NB4 (cell line): ENCODE measurements at regions not wholly inside any gene's neighbourhood (a gene's known extent, or its start where the extent isn't known, plus 50 kb on each side); places are given as distances from the start of the nearest gene placed in this dataset.

Source experiments
- DNase-seq: peaks from one replicate; pipeline ENCODE4 v3.0.0; 2010; ENCODE audit warnings: low read depth
- H3K4me3 ChIP-seq: one replicate; pipeline ENCODE4 v1.5.1; 2011; ENCODE audit warnings: mild to moderate bottlenecking, low read depth, low read length, moderate library complexity
- CTCF ChIP-seq: IDR thresholded peaks from one replicate; pipeline ENCODE4 v1.5.1; 2012; ENCODE audit warnings: low read depth, low read length
- MYC ChIP-seq: IDR thresholded peaks from 2 replicates; pipeline ENCODE4 v1.6.1; 2011; ENCODE audit warnings: low read depth, low read length
- POLR2A ChIP-seq: IDR thresholded peaks from 2 replicates; pipeline ENCODE4 v1.6.1; 2011; ENCODE audit warnings: mild to moderate bottlenecking; ENCODE audit not compliant: insufficient read length; ENCODE audit errors: extremely low read depth
- TF ChIP-seq, protein P1 (sequence below): IDR thresholded peaks from 2 replicates; pipeline ENCODE4 v1.6.1; 2011; ENCODE audit warnings: low read depth, low read length

DNA sequence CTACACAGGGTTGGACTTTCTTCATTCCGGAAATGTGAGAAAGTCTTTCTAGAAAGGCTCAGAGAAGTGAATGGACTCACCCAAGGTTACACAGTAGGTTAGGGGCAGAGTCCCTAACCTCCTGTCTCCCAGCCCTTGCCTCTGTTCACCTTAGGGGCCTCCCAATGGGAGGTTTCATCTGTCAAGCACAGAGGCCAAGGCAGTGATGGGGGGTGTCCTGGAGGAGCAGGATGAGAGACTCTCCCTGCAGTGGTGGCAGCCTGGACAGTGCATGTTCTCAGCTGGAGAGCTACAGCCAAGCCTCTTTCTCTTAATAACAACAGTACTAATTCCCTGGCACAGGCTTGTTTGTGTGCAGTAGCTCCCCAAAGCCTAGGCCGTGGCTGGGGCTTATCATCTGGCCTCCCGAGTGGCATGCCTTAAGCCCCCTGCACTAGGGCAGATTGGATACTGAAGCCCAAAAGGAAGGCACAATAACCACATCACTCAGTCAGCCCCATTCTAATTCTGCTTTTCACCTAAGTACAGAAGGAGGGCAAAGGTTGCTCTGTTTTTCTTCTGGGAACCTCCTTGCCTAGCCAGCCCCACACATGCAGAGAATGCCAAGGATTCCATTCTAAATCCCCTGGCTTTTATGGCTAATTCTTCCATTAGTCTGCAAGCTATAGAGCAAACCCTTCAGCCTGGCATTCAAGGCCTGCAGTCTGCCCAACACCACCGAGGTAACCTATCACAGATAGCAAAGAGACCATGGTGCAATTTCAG, 50.2 kb upstream of the XPA start:
- no peak overlapping the region for H3K4me3 ChIP-seq
- DNase-seq = no peak
- TF ChIP-seq POLR2A (no peak), MYC (no peak), CTCF (no peak)
- TF ChIP-seq, protein P1, sequence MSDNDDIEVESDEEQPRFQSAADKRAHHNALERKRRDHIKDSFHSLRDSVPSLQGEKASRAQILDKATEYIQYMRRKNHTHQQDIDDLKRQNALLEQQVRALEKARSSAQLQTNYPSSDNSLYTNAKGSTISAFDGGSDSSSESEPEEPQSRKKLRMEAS = no peak

DNA sequence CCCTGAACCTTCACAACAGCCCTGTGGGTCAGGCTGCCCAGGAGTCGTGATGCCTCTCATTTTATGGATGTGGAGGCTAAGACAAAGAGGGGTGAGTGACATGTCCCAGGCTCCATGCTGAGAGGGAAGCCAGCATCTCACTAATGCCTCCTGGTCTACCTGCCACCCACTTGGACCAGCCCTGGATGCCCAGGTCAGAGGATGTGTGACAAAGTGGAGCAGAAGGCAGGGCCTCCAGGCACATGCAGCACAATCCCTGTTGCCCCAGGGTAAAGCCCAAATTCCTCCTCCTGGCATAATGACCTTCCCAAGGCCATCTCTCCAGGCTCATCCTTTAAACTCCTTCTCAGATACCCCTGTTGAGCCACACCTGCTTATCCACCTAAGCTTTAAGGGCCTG, 51.4 kb upstream of the XPA start:
- no peak overlapping the region for H3K4me3 ChIP-seq
- no peak for TF ChIP-seq POLR2A
- TF ChIP-seq MYC = no peak
- TF ChIP-seq, protein P1 = no peak
- TF ChIP-seq CTCF = no peak
- no peak for DNase-seq

- TF ChIP-seq, protein P1 = no peak
- TF ChIP-seq POLR2A (no peak), CTCF (no peak), MYC (no peak)
- no peak for DNase-seq
- no peak overlapping the region for H3K4me3 ChIP-seq
Observed at GRCh38 chr9:97749928-97750327, 52.8 kb upstream of the XPA start.

DNA sequence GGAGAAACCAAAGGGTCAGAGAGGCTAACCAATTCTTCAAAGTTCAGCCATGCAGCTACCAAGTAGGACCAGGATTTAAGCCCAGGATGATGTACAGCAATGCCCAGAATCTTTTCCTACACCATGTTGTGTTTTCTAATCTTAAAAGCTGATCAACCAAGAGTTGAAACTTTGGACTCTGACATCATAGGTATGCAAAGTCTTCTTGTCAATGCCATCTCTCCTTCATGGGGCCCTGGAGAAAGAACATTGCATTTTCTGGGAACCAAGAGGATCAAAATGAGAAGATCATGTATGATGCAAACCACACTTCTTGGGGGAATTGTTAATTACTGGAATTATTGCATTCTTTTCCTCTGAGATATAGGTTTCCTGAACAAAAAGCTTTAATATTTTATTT, 54.4 kb upstream of the XPA start:
- no peak for DNase-seq
- no peak for TF ChIP-seq MYC
- no peak for TF ChIP-seq POLR2A
- TF ChIP-seq, protein P1 = no peak
- TF ChIP-seq CTCF = no peak
- H3K4me3 ChIP-seq = no peak overlapping the region

GRCh38 chr9:97752274-97752673, 55.1 kb upstream of the XPA start:
- TF ChIP-seq, protein P1 = no peak
- TF ChIP-seq POLR2A (no peak), CTCF (no peak), MYC (no peak)
- no peak for DNase-seq
- no peak overlapping the region for H3K4me3 ChIP-seq
